HEK293 (cell line): ENCODE measurements at regions not wholly inside any gene's neighbourhood (a gene's known extent, or its start where the extent isn't known, plus 50 kb on each side); places are given as distances from the start of the nearest gene placed in this dataset.
"Not testable (repeated sequence)": the region's sequence is repeated elsewhere in the genome, so short reads cannot be mapped to it uniquely, and the experiment has no call there.

Experiments
- CTCF ChIA-PET: fragments of 350-600 bp; formaldehyde crosslinking; extraction: SDS; loops from one replicate; lab custom pipeline; 2021; ENCODE audit warnings: antibody characterized with exemption; lab: Yijun Ruan, JAX
- POLR2A ChIA-PET: fragments of 300-600 bp; formaldehyde crosslinking; extraction: SDS; loops from one replicate; lab custom pipeline; 2020; ENCODE audit warnings: antibody characterized with exemption, inconsistent platforms; lab: Yijun Ruan, JAX
- H3K27ac ChIP-seq: fragments of 200-500 bp; sonication (Bioruptor generic); 2 replicates; pipeline ENCODE4 v1.5.1; 2014; ENCODE audit warnings: low read depth, low read length, control low read depth, inconsistent platforms; ENCODE audit errors: extremely low read depth
- H3K36me3 ChIP-seq, 2 experiments: fragments of 200-500 bp in 1 of 2; sonication (Bioruptor generic) in 1 of 2; 1 replicate in 1 of 2; 2 replicates in 1 of 2; pipeline ENCODE4 v1.5.1; 2014 to 2017; ENCODE audit warnings: inconsistent platforms in 2 of 2, low read length in 2 of 2; ENCODE audit not compliant: control insufficient read depth in 2 of 2, insufficient read depth in 1 of 2
- H3K4me1 ChIP-seq: fragments of 200-500 bp; sonication (Bioruptor generic); 2 replicates; pipeline ENCODE4 v1.5.1; 2014; ENCODE audit warnings: mild to moderate bottlenecking, low read length, inconsistent platforms; ENCODE audit not compliant: control insufficient read depth, insufficient read depth
- H3K4me3 ChIP-seq: 2 replicates; pipeline ENCODE4 v1.5.1; 2011; ENCODE audit warnings: low read depth, mild to moderate bottlenecking, control low read depth, low read length, moderate library complexity
- H3K9me3 ChIP-seq: fragments of 200-500 bp; sonication (Bioruptor generic); 2 replicates; pipeline ENCODE4 v1.5.1; 2014; ENCODE audit warnings: low read depth, low read length, inconsistent platforms; ENCODE audit not compliant: control insufficient read depth, insufficient read depth
- BCL11B ChIP-seq: fragments of 450-650 bp; formaldehyde crosslinking; IDR thresholded peaks from 2 replicates; pipeline ENCODE4 v1.5.1; 2016; ENCODE audit warnings: low read depth, missing biosample characterization, missing genetic modification characterization
- MZF1 ChIP-seq: fragments of 450-650 bp; formaldehyde crosslinking; IDR thresholded peaks from 2 replicates; pipeline ENCODE4 v1.5.1; 2017; ENCODE audit warnings: missing biosample characterization, missing genetic modification characterization, borderline replicate concordance
- ZBTB1 ChIP-seq: fragments of 450-650 bp; formaldehyde crosslinking; IDR thresholded peaks from 2 replicates; pipeline ENCODE4 v1.5.1; 2016; ENCODE audit warnings: missing biosample characterization, missing genetic modification characterization
- ZFP37 ChIP-seq: fragments of 450-650 bp; formaldehyde crosslinking; IDR thresholded peaks from 2 replicates; pipeline ENCODE4 v1.5.1; 2016; ENCODE audit warnings: missing biosample characterization, missing genetic modification characterization
- ZNF112 ChIP-seq: fragments of 450-650 bp; formaldehyde crosslinking; IDR thresholded peaks from 2 replicates; pipeline ENCODE4 v1.5.0; 2017; ENCODE audit warnings: missing biosample characterization, missing genetic modification characterization
- ZNF157 ChIP-seq: fragments of 450-650 bp; formaldehyde crosslinking; IDR thresholded peaks from 2 replicates; pipeline ENCODE4 v1.5.1; 2016; ENCODE audit warnings: missing biosample characterization, missing genetic modification characterization
- ZNF223 ChIP-seq: fragments of 450-650 bp; formaldehyde crosslinking; IDR thresholded peaks from 2 replicates; pipeline ENCODE4 v1.5.1; 2016; ENCODE audit warnings: missing biosample characterization, missing genetic modification characterization
- ZNF24 ChIP-seq: fragments of 450-650 bp; formaldehyde crosslinking; IDR thresholded peaks from 2 replicates; pipeline ENCODE4 v1.5.1; 2016; ENCODE audit warnings: missing biosample characterization, missing genetic modification characterization
- ZNF311 ChIP-seq: fragments of 450-650 bp; formaldehyde crosslinking; IDR thresholded peaks from 2 replicates; pipeline ENCODE4 v1.5.1; 2017; ENCODE audit warnings: missing biosample characterization, missing genetic modification characterization, borderline replicate concordance
- ZNF37A ChIP-seq: fragments of 450-650 bp; IDR thresholded peaks from 2 replicates; pipeline ENCODE4 v1.5.1; 2018; ENCODE audit warnings: missing biosample characterization, missing genetic modification characterization
- ZNF391 ChIP-seq: fragments of 450-650 bp; formaldehyde crosslinking; IDR thresholded peaks from 2 replicates; pipeline ENCODE4 v1.5.1; 2016; ENCODE audit warnings: low read depth, missing biosample characterization, missing genetic modification characterization, borderline replicate concordance
- ZNF423 ChIP-seq: fragments of 450-650 bp; formaldehyde crosslinking; IDR thresholded peaks from 2 replicates; pipeline ENCODE4 v1.5.1; 2016; ENCODE audit warnings: missing biosample characterization, missing genetic modification characterization
- ZNF530 ChIP-seq: fragments of 450-650 bp; formaldehyde crosslinking; IDR thresholded peaks from 2 replicates; pipeline ENCODE4 v1.5.1; 2016; ENCODE audit warnings: low read depth, missing biosample characterization, missing genetic modification characterization
- ZNF555 ChIP-seq: fragments of 450-650 bp; formaldehyde crosslinking; conservative IDR thresholded peaks from 2 replicates; pipeline ENCODE4 v1.5.1; 2017; ENCODE audit warnings: missing biosample characterization, mild to moderate bottlenecking, missing genetic modification characterization, inconsistent platforms
- ZNF558 ChIP-seq: fragments of 450-650 bp; formaldehyde crosslinking; IDR thresholded peaks from 2 replicates; pipeline ENCODE4 v1.5.1; 2016; ENCODE audit warnings: missing biosample characterization, missing genetic modification characterization
- ZNF585B ChIP-seq: fragments of 450-650 bp; formaldehyde crosslinking; IDR thresholded peaks from 2 replicates; pipeline ENCODE4 v1.5.1; 2016; ENCODE audit warnings: missing biosample characterization, missing genetic modification characterization
- ZNF600 ChIP-seq: fragments of 450-650 bp; formaldehyde crosslinking; IDR thresholded peaks from 2 replicates; pipeline ENCODE4 v1.5.1; 2016; ENCODE audit warnings: missing biosample characterization, missing genetic modification characterization
- ZNF664 ChIP-seq: fragments of 450-650 bp; formaldehyde crosslinking; IDR thresholded peaks from 2 replicates; pipeline ENCODE4 v1.5.1; 2016; ENCODE audit warnings: missing biosample characterization, missing genetic modification characterization
- ZNF777 ChIP-seq: fragments of 450-650 bp; formaldehyde crosslinking; IDR thresholded peaks from 2 replicates; pipeline ENCODE4 v1.5.1; 2017; ENCODE audit warnings: missing biosample characterization, missing genetic modification characterization, borderline replicate concordance
- TF ChIP-seq, protein P1 (sequence below): fragments of 450-650 bp; formaldehyde crosslinking; IDR thresholded peaks from 2 replicates; pipeline ENCODE4 v1.5.1; 2016; ENCODE audit warnings: missing biosample characterization, missing genetic modification characterization
- TF ChIP-seq, protein P2 (sequence below): fragments of 450-650 bp; formaldehyde crosslinking; IDR thresholded peaks from 2 replicates; pipeline ENCODE4 v1.5.1; 2016; ENCODE audit warnings: missing biosample characterization, missing genetic modification characterization
- TF ChIP-seq, protein P3 (sequence below): fragments of 450-650 bp; formaldehyde crosslinking; IDR thresholded peaks from 2 replicates; pipeline ENCODE4 v1.5.1; 2016; ENCODE audit warnings: missing biosample characterization, missing genetic modification characterization
- TF ChIP-seq, protein P4 (sequence below): fragments of 450-650 bp; formaldehyde crosslinking; IDR thresholded peaks from 2 replicates; pipeline ENCODE4 v1.5.1; 2016; ENCODE audit warnings: missing biosample characterization, missing genetic modification characterization

DNA sequence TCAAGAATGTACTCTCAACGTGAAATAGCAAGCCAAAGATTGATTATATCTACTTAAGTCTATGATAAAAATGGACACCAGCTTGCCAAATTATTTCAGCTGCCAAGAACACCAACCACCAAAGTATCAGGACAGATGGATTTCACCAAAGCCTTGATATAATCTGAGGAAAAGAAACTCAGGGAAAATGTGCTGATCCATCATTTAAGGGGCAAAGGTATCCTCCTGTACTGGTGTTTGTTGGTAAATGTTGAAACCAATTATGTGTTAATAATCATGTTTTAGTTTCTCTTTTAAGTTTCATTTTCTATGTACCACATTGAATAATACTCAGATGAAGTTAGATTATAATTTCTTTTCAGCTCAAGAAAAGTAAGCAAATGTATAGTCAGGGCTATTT lies 1284.3 kb upstream of the TMEM132C start:
- TF ChIP-seq BCL11B (tag by site-specific recombination) (no peak), ZNF223 (tag by site-specific recombination) (no peak), ZNF112 (tag by site-specific recombination) (no peak), ZNF664 (tag by site-specific recombination) (no peak), ZNF555 (tag by site-specific recombination) (no peak), ZNF311 (tag by site-specific recombination) (no peak), ZNF24 (tag by site-specific recombination) (no peak), ZNF530 (tag by site-specific recombination) (no peak), ZNF157 (tag by site-specific recombination) (no peak)
- TF ChIP-seq, protein P1, sequence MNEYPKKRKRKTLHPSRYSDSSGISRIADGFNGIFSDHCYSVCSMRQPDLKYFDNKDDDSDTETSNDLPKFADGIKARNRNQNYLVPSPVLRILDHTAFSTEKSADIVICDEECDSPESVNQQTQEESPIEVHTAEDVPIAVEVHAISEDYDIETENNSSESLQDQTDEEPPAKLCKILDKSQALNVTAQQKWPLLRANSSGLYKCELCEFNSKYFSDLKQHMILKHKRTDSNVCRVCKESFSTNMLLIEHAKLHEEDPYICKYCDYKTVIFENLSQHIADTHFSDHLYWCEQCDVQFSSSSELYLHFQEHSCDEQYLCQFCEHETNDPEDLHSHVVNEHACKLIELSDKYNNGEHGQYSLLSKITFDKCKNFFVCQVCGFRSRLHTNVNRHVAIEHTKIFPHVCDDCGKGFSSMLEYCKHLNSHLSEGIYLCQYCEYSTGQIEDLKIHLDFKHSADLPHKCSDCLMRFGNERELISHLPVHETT (tag by site-specific recombination) = no peak
- Histone ChIP-seq H3K9me3 (no peaks in the 10 kb centered on the region), H3K36me3 (no peaks in the 10 kb centered on the region), H3K4me1 (no peaks in the 10 kb centered on the region), H3K27ac (no peak overlapping the region), H3K4me3 (no peak overlapping the region)
- ChIA-PET POLR2A (no interaction called here), CTCF (no interaction called here)

DNA sequence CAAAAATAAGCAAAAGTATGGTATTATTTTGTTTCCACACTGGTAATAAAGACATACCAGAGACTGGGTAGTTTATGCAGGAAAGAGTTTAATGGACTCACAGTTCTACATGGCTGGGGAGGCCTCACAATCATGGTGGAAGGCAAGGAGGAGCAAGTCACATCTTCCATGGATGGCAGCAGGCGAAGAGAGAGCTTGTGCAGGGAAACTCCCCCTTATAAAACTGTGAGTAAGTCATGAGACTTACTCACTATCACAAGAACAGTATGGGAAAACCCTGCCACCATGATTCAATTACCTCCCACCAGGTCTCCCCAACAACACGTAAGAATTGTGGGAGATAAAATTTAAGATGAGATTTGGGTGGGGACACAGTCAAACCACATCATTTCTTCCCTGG lies 1283.2 kb upstream of the TMEM132C start:
- H3K4me3 ChIP-seq, H3K4me1 ChIP-seq, H3K9me3 ChIP-seq, CTCF ChIA-PET, H3K36me3 ChIP-seq, POLR2A ChIA-PET, H3K27ac ChIP-seq: not testable (repeated sequence)

DNA sequence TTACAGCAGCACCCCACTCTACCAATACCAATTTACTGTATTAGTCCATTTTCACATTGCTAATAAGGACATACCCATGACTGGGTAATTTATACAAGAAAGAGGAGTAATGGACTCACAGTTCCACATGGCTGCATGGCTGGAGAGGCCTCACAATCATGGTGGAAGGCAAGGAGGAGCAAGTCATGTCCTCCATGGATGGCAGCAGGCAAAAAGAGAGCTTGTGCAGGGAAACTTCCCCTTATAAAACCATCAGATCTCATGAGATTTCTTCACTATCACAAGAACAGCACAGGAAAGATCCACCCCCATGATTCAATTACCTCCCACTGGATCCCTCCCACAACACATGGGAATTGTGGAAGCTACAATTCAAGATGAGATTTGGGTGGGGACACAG lies 1281.3 kb upstream of the TMEM132C start:
- CTCF ChIA-PET, POLR2A ChIA-PET, H3K4me1 ChIP-seq, H3K4me3 ChIP-seq, H3K36me3 ChIP-seq, H3K9me3 ChIP-seq, H3K27ac ChIP-seq: not testable (repeated sequence)

DNA sequence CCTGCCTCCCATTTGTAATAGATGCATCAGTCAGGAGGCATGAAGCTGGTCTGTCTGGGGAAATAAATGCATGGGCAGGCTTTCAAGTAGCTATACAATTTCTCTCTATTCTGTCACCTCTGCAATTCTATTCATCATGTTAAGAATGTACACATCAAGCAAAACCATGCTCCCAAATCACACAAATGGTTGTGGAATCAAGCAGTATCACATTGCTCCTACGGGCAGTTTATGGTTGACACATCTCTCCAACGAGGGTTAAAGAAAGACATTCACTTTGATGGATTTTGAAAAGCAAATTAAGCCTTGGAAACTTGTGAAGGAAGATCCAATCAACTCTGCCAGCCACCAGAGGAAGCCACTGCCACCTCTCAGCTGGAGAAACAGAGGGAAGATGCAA lies 1277.4 kb upstream of the TMEM132C start:
- no peak overlapping the region for H3K4me3 ChIP-seq
- no peak for TF ChIP-seq ZNF777 (tag by site-specific recombination)
- TF ChIP-seq MZF1 = no peak
- TF ChIP-seq ZNF600 (tag by site-specific recombination) = no peak
- TF ChIP-seq, protein P2, sequence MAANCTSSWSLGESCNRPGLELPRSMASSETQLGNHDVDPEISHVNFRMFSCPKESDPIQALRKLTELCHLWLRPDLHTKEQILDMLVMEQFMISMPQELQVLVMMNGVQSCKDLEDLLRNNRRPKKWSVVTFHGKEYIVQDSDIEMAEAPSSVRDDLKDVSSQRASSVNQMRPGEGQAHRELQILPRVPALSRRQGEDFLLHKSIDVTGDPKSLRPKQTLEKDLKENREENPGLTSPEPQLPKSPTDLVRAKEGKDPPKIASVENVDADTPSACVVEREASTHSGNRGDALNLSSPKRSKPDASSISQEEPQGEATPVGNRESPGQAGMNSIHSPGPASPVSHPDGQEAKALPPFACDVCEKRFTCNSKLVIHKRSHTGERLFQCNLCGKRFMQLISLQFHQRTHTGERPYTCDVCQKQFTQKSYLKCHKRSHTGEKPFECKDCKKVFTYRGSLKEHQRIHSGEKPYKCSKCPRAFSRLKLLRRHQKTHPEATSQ (tag by site-specific recombination) = no peak
- TF ChIP-seq, protein P3, sequence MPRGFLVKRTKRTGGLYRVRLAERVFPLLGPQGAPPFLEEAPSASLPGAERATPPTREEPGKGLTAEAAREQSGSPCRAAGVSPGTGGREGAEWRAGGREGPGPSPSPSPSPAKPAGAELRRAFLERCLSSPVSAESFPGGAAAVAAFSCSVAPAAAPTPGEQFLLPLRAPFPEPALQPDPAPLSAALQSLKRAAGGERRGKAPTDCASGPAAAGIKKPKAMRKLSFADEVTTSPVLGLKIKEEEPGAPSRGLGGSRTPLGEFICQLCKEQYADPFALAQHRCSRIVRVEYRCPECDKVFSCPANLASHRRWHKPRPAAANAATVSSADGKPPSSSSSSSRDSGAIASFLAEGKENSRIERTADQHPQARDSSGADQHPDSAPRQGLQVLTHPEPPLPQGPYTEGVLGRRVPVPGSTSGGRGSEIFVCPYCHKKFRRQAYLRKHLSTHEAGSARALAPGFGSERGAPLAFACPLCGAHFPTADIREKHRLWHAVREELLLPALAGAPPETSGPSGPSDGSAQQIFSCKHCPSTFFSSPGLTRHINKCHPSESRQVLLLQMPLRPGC = no peak
- no peak for TF ChIP-seq ZNF391 (tag by site-specific recombination)
- TF ChIP-seq ZBTB1 (tag by site-specific recombination) = no peak
- no peak for TF ChIP-seq ZNF558 (tag by site-specific recombination)
- no peak for TF ChIP-seq ZFP37 (tag by site-specific recombination)
- no peak for TF ChIP-seq ZNF585B (tag by site-specific recombination)
- TF ChIP-seq, protein P4, sequence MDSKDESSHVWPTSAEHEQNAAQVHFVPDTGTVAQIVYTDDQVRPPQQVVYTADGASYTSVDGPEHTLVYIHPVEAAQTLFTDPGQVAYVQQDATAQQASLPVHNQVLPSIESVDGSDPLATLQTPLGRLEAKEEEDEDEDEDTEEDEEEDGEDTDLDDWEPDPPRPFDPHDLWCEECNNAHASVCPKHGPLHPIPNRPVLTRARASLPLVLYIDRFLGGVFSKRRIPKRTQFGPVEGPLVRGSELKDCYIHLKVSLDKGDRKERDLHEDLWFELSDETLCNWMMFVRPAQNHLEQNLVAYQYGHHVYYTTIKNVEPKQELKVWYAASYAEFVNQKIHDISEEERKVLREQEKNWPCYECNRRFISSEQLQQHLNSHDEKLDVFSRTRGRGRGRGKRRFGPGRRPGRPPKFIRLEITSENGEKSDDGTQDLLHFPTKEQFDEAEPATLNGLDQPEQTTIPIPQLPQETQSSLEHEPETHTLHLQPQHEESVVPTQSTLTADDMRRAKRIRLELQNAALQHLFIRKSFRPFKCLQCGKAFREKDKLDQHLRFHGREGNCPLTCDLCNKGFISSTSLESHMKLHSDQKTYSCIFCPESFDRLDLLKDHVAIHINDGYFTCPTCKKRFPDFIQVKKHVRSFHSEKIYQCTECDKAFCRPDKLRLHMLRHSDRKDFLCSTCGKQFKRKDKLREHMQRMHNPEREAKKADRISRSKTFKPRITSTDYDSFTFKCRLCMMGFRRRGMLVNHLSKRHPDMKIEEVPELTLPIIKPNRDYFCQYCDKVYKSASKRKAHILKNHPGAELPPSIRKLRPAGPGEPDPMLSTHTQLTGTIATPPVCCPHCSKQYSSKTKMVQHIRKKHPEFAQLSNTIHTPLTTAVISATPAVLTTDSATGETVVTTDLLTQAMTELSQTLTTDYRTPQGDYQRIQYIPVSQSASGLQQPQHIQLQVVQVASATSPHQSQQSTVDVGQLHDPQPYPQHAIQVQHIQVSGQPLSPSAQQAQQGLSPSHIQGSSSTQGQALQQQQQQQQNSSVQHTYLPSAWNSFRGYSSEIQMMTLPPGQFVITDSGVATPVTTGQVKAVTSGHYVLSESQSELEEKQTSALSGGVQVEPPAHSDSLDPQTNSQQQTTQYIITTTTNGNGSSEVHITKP = no peak
- TF ChIP-seq ZNF37A (tag by site-specific recombination) = no peak
- no peak for TF ChIP-seq ZNF423

More for the DNA sequence above, 1277.4 kb upstream of the TMEM132C start:
- Histone ChIP-seq H3K4me1 (no peaks in the 10 kb centered on the region), H3K9me3 (no peaks in the 10 kb centered on the region), H3K36me3 (no peaks in the 10 kb centered on the region), H3K27ac (no peak overlapping the region)
- POLR2A ChIA-PET = no interaction called here
- CTCF ChIA-PET = no interaction called here
